ENCODE measurements at regions not wholly inside any gene's neighbourhood (a gene's known extent, or its start where the extent isn't known, plus 50 kb on each side); places are given as distances from the start of the nearest gene placed in this dataset.

DNA sequence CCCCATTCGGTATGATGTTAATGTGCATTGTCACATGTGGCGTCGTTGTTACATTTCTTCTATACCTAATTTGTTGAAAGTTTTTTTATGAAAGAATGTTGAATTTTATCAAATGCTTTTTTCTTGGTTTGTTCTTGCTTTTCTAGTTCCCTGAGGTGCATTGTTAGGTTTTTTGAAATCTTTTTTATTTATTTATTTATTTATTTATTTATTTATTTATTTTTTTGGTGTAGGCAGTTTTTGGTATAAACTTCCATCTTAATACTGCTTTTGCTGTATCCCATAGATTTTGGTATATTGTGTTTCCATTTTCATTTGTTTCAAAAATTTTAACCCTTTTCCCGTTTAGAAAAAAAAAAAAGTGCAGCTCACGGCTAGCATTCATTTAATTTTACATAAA lies 121.1 kb upstream of the HMGA2 start:
- Histone ChIP-seq H3K27ac (ENCODE audit: low read depth in 1 of 2, low read length in 2 of 2) (no peak overlapping the region), H3K4me3 (ENCODE audit: low read depth in 1 of 3, low read length in 3 of 3) (no peak overlapping the region), H3K36me3 (ENCODE audit: control insufficient read depth in 4 of 4, insufficient read depth in 3 of 4, low read depth in 1 of 4, low read length in 3 of 4) (no peaks in the 10 kb centered on the region), H3K9me3 (ENCODE audit: control insufficient read depth in 4 of 4, low read length in 3 of 4) (peaks cover 0 to 11% (median 3%) of the 10 kb centered on the region in 4 donors), H3K27me3 (ENCODE audit: control insufficient read depth in 4 of 4, insufficient read depth in 4 of 4, low read length in 3 of 4) (peaks cover 0 to 3% (median 0%) of the 10 kb centered on the region in 4 donors), H3K9ac (ENCODE audit: low read depth in 1 of 2, low read length in 2 of 2) (no peak overlapping the region), H3K4me1 (ENCODE audit: control insufficient read depth in 4 of 4, insufficient read depth in 4 of 4, low read length in 3 of 4) (no peaks in the 10 kb centered on the region)
- WGBS: 93% methylated on average over 5 of the region's 5 CpGs
- TF ChIP-seq FOXA2 (IDR thresholded peaks at IDR 0.05) (no peak), GABPA (IDR thresholded peaks at IDR 0.05 in 1 of 2, conservative IDR thresholded peaks at IDR 0.05 in 1 of 2) (no peak), RAD21 (IDR thresholded peaks at IDR 0.05) (no peak)
- no peak for DNase-seq (ENCODE audit: low spot score)

DNA sequence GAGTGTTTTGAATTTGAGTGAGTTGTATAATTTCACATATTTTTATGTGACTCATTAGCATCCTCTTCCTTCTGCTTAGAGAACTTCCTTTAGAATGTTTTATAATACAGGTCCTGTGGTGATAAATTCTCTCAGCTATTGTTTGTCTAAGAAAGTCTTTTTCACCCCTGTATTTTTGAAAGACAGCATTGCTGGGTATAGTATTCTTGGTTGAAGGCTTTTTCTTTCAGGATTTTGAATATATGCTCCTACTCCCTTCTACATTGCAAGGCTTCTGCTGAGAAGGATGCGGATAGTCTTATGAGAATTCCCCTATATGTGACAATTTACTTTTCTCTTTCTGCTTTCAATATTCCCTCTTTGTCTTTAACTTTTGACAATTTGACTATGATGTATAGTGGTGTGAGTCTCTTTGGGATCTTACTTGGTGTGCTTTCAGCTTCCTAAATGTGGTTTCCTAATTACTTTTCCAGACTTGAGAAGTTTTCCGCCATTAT lies 118.9 kb upstream of the HMGA2 start:
- Histone ChIP-seq H3K36me3 (ENCODE audit: control insufficient read depth in 4 of 4, insufficient read depth in 3 of 4, low read depth in 1 of 4, low read length in 3 of 4) (no peaks in the 10 kb centered on the region), H3K27me3 (ENCODE audit: control insufficient read depth in 4 of 4, insufficient read depth in 4 of 4, low read length in 3 of 4) (peaks cover 0 to 3% (median 0%) of the 10 kb centered on the region in 4 donors), H3K4me3 (ENCODE audit: low read depth in 1 of 3, low read length in 3 of 3) (no peak overlapping the region), H3K9me3 (ENCODE audit: control insufficient read depth in 4 of 4, low read length in 3 of 4) (peaks cover 0 to 11% (median 3%) of the 10 kb centered on the region in 4 donors), H3K9ac (ENCODE audit: low read depth in 1 of 2, low read length in 2 of 2) (no peak overlapping the region), H3K27ac (ENCODE audit: low read depth in 1 of 2, low read length in 2 of 2) (no peak overlapping the region), H3K4me1 (ENCODE audit: control insufficient read depth in 4 of 4, insufficient read depth in 4 of 4, low read length in 3 of 4) (no peaks in the 10 kb centered on the region)
- no peak for DNase-seq (ENCODE audit: low spot score)
- TF ChIP-seq, protein P1, sequence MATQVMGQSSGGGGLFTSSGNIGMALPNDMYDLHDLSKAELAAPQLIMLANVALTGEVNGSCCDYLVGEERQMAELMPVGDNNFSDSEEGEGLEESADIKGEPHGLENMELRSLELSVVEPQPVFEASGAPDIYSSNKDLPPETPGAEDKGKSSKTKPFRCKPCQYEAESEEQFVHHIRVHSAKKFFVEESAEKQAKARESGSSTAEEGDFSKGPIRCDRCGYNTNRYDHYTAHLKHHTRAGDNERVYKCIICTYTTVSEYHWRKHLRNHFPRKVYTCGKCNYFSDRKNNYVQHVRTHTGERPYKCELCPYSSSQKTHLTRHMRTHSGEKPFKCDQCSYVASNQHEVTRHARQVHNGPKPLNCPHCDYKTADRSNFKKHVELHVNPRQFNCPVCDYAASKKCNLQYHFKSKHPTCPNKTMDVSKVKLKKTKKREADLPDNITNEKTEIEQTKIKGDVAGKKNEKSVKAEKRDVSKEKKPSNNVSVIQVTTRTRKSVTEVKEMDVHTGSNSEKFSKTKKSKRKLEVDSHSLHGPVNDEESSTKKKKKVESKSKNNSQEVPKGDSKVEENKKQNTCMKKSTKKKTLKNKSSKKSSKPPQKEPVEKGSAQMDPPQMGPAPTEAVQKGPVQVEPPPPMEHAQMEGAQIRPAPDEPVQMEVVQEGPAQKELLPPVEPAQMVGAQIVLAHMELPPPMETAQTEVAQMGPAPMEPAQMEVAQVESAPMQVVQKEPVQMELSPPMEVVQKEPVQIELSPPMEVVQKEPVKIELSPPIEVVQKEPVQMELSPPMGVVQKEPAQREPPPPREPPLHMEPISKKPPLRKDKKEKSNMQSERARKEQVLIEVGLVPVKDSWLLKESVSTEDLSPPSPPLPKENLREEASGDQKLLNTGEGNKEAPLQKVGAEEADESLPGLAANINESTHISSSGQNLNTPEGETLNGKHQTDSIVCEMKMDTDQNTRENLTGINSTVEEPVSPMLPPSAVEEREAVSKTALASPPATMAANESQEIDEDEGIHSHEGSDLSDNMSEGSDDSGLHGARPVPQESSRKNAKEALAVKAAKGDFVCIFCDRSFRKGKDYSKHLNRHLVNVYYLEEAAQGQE (IDR thresholded peaks at IDR 0.05): no peak
- no peak for TF ChIP-seq SP1 (IDR thresholded peaks at IDR 0.05)
- TF ChIP-seq, protein P2, sequence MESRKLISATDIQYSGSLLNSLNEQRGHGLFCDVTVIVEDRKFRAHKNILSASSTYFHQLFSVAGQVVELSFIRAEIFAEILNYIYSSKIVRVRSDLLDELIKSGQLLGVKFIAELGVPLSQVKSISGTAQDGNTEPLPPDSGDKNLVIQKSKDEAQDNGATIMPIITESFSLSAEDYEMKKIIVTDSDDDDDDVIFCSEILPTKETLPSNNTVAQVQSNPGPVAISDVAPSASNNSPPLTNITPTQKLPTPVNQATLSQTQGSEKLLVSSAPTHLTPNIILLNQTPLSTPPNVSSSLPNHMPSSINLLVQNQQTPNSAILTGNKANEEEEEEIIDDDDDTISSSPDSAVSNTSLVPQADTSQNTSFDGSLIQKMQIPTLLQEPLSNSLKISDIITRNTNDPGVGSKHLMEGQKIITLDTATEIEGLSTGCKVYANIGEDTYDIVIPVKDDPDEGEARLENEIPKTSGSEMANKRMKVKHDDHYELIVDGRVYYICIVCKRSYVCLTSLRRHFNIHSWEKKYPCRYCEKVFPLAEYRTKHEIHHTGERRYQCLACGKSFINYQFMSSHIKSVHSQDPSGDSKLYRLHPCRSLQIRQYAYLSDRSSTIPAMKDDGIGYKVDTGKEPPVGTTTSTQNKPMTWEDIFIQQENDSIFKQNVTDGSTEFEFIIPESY (IDR thresholded peaks at IDR 0.05): no peak
- no peak for TF ChIP-seq EGR1 (IDR thresholded peaks at IDR 0.05; ENCODE audit: low read depth in 2 of 2)
- 97% methylated on average over 2 of the region's 2 CpGs for WGBS

DNA sequence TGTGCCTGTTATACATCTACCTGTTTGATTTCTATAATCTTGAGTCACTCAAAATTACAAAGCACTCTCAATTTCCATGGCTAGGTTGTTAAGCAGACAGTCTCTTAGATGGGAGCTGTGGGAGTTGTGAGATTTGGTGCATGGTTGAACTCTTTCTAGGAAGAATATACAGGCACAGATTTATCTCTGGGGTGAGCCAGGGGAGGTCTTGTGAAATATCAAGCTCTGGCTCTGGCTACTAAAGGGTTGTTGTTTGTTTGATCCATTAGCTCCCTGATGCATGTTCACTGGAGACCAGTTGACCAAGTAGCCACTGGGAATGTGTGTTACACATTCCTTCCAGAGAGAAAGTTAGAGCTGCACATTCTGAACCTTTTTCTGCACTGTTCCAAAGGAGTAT lies 117.2 kb upstream of the HMGA2 start:
- no peak overlapping the region for H3K4me3 ChIP-seq (ENCODE audit: low read depth in 1 of 3, low read length in 3 of 3)
- no peaks in the 10 kb centered on the region for H3K36me3 ChIP-seq (ENCODE audit: control insufficient read depth in 4 of 4, insufficient read depth in 3 of 4, low read depth in 1 of 4, low read length in 3 of 4)
- no peaks in the 10 kb centered on the region for H3K4me1 ChIP-seq (ENCODE audit: control insufficient read depth in 4 of 4, insufficient read depth in 4 of 4, low read length in 3 of 4)
- H3K27me3 ChIP-seq (ENCODE audit: control insufficient read depth in 4 of 4, insufficient read depth in 4 of 4, low read length in 3 of 4): peaks cover 0 to 3% (median 0%) of the 10 kb centered on the region in 4 donors
- no peak overlapping the region for H3K9ac ChIP-seq (ENCODE audit: low read depth in 1 of 2, low read length in 2 of 2)
- DNase-seq (ENCODE audit: low spot score): no peak
- peaks cover 0 to 11% (median 3%) of the 10 kb centered on the region in 4 donors for H3K9me3 ChIP-seq (ENCODE audit: control insufficient read depth in 4 of 4, low read length in 3 of 4)
- TF ChIP-seq EGR1 (IDR thresholded peaks at IDR 0.05; ENCODE audit: low read depth in 2 of 2): no peak
- no peak for TF ChIP-seq FOXA1 (IDR thresholded peaks at IDR 0.05)
- TF ChIP-seq, protein P2 (IDR thresholded peaks at IDR 0.05): no peak
- TF ChIP-seq HNF4A (conservative IDR thresholded peaks at IDR 0.05): no peak
- no peak for TF ChIP-seq NR2F2 (IDR thresholded peaks at IDR 0.05)
- TF ChIP-seq JUND (IDR thresholded peaks at IDR 0.05): no peak
- TF ChIP-seq SP1 (IDR thresholded peaks at IDR 0.05): no peak
- TF ChIP-seq, protein P3, sequence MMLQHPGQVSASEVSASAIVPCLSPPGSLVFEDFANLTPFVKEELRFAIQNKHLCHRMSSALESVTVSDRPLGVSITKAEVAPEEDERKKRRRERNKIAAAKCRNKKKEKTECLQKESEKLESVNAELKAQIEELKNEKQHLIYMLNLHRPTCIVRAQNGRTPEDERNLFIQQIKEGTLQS (IDR thresholded peaks at IDR 0.05): no peak
- no peak for TF ChIP-seq RAD21 (IDR thresholded peaks at IDR 0.05)
- TF ChIP-seq, protein P4, sequence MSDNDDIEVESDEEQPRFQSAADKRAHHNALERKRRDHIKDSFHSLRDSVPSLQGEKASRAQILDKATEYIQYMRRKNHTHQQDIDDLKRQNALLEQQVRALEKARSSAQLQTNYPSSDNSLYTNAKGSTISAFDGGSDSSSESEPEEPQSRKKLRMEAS (IDR thresholded peaks at IDR 0.05): no peak
- no peak overlapping the region for H3K27ac ChIP-seq (ENCODE audit: low read depth in 1 of 2, low read length in 2 of 2)

All from liver (tissue), 7 donors.